CD4-positive, alpha-beta memory T cell (primary cell): ENCODE measurements at regions not wholly inside any gene's neighbourhood (a gene's known extent, or its start where the extent isn't known, plus 50 kb on each side); places are given as distances from the start of the nearest gene placed in this dataset.

ENCODE experiments used
- CTCF ChIA-PET: fragments of 350-600 bp; sonication (Branson Sonifier 250); formaldehyde crosslinking; loops from one replicate; lab custom pipeline; 2021; ENCODE audit warnings: inconsistent platforms; ENCODE audit not compliant: partially characterized antibody; lab: Charles Lee
- POLR2A ChIA-PET: fragments of 350-600 bp; sonication (Branson Sonifier 250); formaldehyde crosslinking; loops from one replicate; lab custom pipeline; 2021; ENCODE audit not compliant: partially characterized antibody; lab: Charles Lee
- DNase-seq, 5 donors: peaks; one replicate each; pipeline versions ENCODE4 v3.0.0 to v3.0.0-alpha.2; 2020 to 2022; ENCODE audit warnings: mixed read lengths in 1 of 5
- H3K27ac ChIP-seq: one replicate; pipeline ENCODE4 v1.7.0; 2013; ENCODE audit warnings: low read depth, low read length
- H3K27me3 ChIP-seq: 2 replicates; pipeline ENCODE4 v1.7.0; 2013; ENCODE audit warnings: mild to moderate bottlenecking, low read length, moderate library complexity; ENCODE audit not compliant: insufficient read depth
- H3K36me3 ChIP-seq: 2 replicates; pipeline ENCODE4 v1.7.0; 2013; ENCODE audit warnings: mild to moderate bottlenecking, low read length, moderate library complexity; ENCODE audit not compliant: insufficient read depth
- H3K4me1 ChIP-seq: 2 replicates; pipeline ENCODE4 v1.7.0; 2013; ENCODE audit warnings: mild to moderate bottlenecking, low read length, moderate library complexity; ENCODE audit not compliant: insufficient read depth
- H3K4me3 ChIP-seq, 2 donors: one replicate each; pipeline ENCODE4 v1.7.0; 2013; ENCODE audit warnings: low read length in 2 of 2, mild to moderate bottlenecking in 1 of 2
- H3K9me3 ChIP-seq, 2 donors: one replicate each; pipeline ENCODE4 v1.7.0; 2013; ENCODE audit warnings: low read length in 2 of 2, control low read depth in 1 of 2; ENCODE audit not compliant: control insufficient read depth in 1 of 2
- H3K27ac Mint-ChIP-seq, 7 donors: one replicate each; pipeline ENCODE4 v1.8.0; 2020 to 2021; ENCODE audit warnings: mixed read lengths in 7 of 7, mild to moderate bottlenecking in 6 of 7, inconsistent platforms in 3 of 7, moderate library complexity in 3 of 7
- H3K27me3 Mint-ChIP-seq, 2 donors: one replicate each; pipeline ENCODE4 v1.8.0; 2020 to 2021; ENCODE audit warnings: mixed read lengths in 2 of 2
- H3K36me3 Mint-ChIP-seq, 2 donors: one replicate each; pipeline ENCODE4 v1.8.0; 2020 to 2021; ENCODE audit warnings: mixed read lengths in 2 of 2, inconsistent platforms in 1 of 2, mild to moderate bottlenecking in 1 of 2
- H3K4me1 Mint-ChIP-seq, 4 donors: one replicate each; pipeline ENCODE4 v1.8.0; 2020 to 2021; ENCODE audit warnings: mixed read lengths in 4 of 4, mild to moderate bottlenecking in 1 of 4
- H3K4me3 Mint-ChIP-seq, 8 donors: one replicate each; pipeline ENCODE4 v1.8.0; 2020 to 2021; ENCODE audit warnings: mixed read lengths in 8 of 8, mild to moderate bottlenecking in 7 of 8, moderate library complexity in 6 of 8, inconsistent platforms in 3 of 8
- H3K9me3 Mint-ChIP-seq, 8 donors: one replicate each; pipeline ENCODE4 v1.8.0; 2020 to 2021; ENCODE audit warnings: mixed read lengths in 8 of 8, mild to moderate bottlenecking in 5 of 8, inconsistent platforms in 3 of 8, moderate library complexity in 1 of 8
- intact Hi-C: fragments of 100-400 bp; cut with micrococcal nuclease; formaldehyde crosslinking; loops from one replicate; pipeline ENCODE4 v1.15.1; 2023

DNA sequence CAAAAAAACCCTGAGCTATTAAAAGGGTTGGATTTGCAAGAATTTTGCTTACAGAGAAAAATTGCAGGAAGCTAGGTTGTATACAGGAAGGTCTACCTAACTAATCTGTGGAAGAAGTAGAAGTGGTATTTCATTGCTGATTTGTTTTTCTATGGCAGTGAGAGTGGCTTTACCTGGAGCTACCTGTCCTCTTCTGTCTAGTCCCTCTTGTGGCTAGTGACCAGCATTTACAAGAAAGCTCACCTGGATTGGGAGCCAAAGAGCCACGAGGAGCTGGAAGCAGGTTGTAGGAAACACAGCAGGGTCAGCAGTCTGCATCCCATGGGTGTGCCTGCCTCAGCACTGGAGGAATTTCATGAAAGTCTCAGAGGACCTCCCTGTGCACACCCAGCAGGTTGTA lies 120.3 kb upstream of the RALGAPA2 start:
- H3K27me3 ChIP-seq = no peaks in the 10 kb centered on the region
- ChIA-PET POLR2A (no interaction called here), CTCF (interaction anchor here (1.0 to 1.2 kb wide), 2 partner anchors 14 to 27 kb away, joined by 3 to 5 read pairs; no protein-coding TSS in a partner anchor)
- H3K4me1 Mint-ChIP-seq = peaks cover 0 to 5% (median 3%) of the 10 kb centered on the region in 4 donors
- H3K4me3 Mint-ChIP-seq = no peak overlapping the region
- no peaks in the 10 kb centered on the region for H3K36me3 Mint-ChIP-seq
- no peak overlapping the region for H3K4me3 ChIP-seq
- intact Hi-C loops = no loop called here
- no peaks in the 10 kb centered on the region for H3K4me1 ChIP-seq
- H3K27me3 Mint-ChIP-seq = peaks cover 4 to 15% of the 10 kb centered on the region in 2 donors
- H3K27ac ChIP-seq = no peak overlapping the region
- H3K9me3 Mint-ChIP-seq = peaks cover 0 to 15% (median 1%) of the 10 kb centered on the region in 8 donors
- no peak for DNase-seq
- no peak overlapping the region for H3K27ac Mint-ChIP-seq
- no peaks in the 10 kb centered on the region for H3K9me3 ChIP-seq
- no peaks in the 10 kb centered on the region for H3K36me3 ChIP-seq

DNA sequence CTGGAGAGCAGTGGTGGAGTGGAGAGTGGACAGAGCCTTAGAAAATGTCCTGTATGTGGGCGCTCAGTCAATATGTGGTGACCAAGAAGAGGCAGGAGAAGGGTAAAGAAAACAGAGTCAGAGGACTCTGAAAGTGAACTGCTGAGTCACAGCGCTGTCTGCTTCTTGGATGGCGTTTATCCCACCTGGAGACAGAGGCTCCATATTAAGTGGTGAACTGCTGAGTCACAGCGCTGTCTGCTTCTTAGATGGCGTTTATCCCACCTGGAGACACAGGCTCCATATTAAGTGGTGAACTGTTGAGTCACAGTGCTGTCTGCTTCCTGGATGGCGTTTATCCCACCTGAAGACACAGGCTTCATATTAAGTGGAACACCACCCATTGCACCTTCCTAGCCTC lies 119.3 kb upstream of the RALGAPA2 start:
- DNase-seq = no peak
- Mint-ChIP-seq H3K36me3 (no peaks in the 10 kb centered on the region), H3K4me1 (no peaks in the 10 kb centered on the region), H3K9me3 (peaks cover 0 to 15% (median 2%) of the 10 kb centered on the region in 8 donors), H3K27ac (no peak overlapping the region), H3K4me3 (peak overlapping the region in 1 of 8 donors; percentile 20), H3K27me3 (peaks cover 6 to 15% of the 10 kb centered on the region in 2 donors)
- no peaks in the 10 kb centered on the region for H3K4me1 ChIP-seq
- H3K27ac ChIP-seq = no peak overlapping the region
- CTCF ChIA-PET = no interaction called here
- no peaks in the 10 kb centered on the region for H3K9me3 ChIP-seq
- no peaks in the 10 kb centered on the region for H3K36me3 ChIP-seq
- intact Hi-C loops = no loop called here
- H3K27me3 ChIP-seq = no peaks in the 10 kb centered on the region
- H3K4me3 ChIP-seq = no peak overlapping the region
- POLR2A ChIA-PET = no interaction called here

DNA sequence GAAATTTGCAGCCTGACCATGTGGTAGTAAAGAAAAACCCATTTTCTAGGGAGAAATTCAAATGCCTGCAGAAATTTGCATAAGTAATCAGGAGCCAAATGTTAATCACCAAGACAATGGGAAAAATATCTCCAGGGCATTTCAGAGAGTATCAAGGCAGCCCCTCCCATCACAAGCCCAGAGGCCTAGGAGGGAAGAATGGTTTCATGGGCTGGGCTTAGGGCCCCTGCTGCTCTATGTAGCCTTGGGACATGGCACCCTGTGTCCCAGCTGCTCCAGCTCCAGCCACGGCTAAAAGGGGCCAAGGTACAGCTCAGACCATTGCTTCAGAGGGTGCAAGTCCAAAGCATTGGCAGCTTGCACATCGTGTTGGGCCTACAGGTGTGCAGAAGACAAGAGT lies 117.2 kb upstream of the RALGAPA2 start:
- no peaks in the 10 kb centered on the region for H3K36me3 ChIP-seq
- H3K27me3 ChIP-seq = peaks cover 4% of the 10 kb centered on the region
- ChIA-PET POLR2A (no interaction called here), CTCF (no interaction called here)
- H3K4me3 ChIP-seq = no peak overlapping the region
- H3K9me3 ChIP-seq = no peaks in the 10 kb centered on the region
- intact Hi-C loops = no loop called here
- no peak for DNase-seq
- Mint-ChIP-seq H3K36me3 (no peaks in the 10 kb centered on the region), H3K4me1 (peaks cover 0 to 3% (median 1%) of the 10 kb centered on the region in 4 donors), H3K9me3 (peaks cover 0 to 15% (median 2%) of the 10 kb centered on the region in 8 donors), H3K27me3 (peaks cover 16 to 24% of the 10 kb centered on the region in 2 donors), H3K4me3 (no peak overlapping the region), H3K27ac (no peak overlapping the region)
- peaks cover 5% of the 10 kb centered on the region for H3K4me1 ChIP-seq
- H3K27ac ChIP-seq = no peak overlapping the region

DNA sequence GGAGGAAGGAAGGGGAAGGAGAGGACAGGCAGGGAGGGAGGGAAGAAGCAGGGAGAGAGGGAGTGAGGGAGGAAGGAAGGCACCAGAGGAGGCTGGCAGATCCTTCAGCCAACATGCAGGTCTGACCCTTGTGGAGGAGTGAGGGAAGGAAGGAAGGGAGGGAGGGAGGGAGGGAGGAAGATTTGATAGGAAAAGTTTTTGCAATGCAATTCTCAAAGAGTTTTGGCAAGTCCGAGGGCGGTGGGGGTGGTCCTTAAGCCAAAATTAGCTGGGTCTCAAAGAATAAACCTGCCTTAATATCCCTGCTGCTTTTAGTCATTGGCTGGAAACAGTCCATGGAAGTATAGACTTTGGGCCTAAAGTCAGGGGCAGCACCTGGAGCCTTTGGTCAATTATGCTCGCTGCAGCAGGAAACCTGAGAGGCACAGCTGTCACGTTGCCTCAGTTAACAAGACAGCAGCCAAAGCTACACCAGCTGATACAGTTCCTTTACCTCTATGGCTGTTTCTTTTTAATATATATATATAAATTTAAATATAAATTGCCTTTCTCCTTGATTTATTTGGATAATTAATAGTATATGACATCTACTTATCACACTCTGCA lies 115.7 kb upstream of the RALGAPA2 start:
- POLR2A ChIA-PET = no interaction called here
- CTCF ChIA-PET = no interaction called here

DNA sequence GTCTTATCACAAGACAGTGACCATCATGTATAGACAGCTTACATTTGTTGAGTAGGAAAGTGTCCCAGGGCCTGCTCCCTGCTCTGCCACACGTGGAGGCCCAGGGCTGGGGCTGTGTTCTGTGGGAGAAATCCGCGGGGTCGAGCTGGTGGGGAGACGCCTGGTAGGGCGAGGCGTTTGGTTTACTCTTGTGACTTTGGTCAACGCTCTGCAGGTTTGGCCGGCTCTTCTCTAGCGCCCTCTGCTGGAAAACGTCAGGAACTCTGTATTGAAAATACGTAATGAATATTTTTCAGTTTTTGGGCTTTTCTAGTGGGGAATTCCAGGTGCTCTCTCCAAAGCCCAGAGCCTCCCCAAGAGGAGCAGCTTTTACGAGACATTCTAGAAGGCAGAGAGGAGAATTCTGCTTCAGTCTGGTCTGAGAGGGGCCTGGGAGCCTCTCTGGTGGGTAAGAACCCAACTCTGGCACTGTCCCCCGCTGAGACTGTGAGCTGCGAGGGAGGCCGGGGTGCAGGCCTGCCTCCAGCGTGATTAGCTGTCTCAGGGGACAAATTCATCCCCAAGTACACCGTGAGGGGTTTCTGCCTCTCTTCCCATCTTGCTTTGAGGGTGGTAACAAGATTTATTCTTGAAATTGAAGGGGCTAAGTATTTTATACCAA lies 112.6 kb upstream of the RALGAPA2 start:
- no peaks in the 10 kb centered on the region for H3K36me3 Mint-ChIP-seq
- no peak overlapping the region for H3K27ac Mint-ChIP-seq
- H3K27me3 Mint-ChIP-seq = peaks cover 19 to 21% of the 10 kb centered on the region in 2 donors
- H3K9me3 Mint-ChIP-seq = peaks cover 0 to 7% (median under 1%) of the 10 kb centered on the region in 8 donors
- H3K36me3 ChIP-seq = no peaks in the 10 kb centered on the region
- DNase-seq = peak in 4 of 5 donors; percentile 25 to 40 (median 34)
- no peak overlapping the region for H3K4me3 Mint-ChIP-seq
- H3K27me3 ChIP-seq = peaks cover 4% of the 10 kb centered on the region
- H3K9me3 ChIP-seq = no peaks in the 10 kb centered on the region
- H3K4me3 ChIP-seq = no peak overlapping the region
- ChIA-PET CTCF (interaction anchor here (0.7 to 2.2 kb wide), 12 partner anchors 9 to 741 kb away, joined by 3 to 10 read pairs (median 4); no protein-coding TSS in a partner anchor), POLR2A (no interaction called here)
- peaks cover 0 to 5% (median 1%) of the 10 kb centered on the region in 4 donors for H3K4me1 Mint-ChIP-seq
- intact Hi-C loops = loop anchor here (1.0 kb wide), 1 partner anchor 160 kb away; no protein-coding TSS in a partner anchor
- no peak overlapping the region for H3K27ac ChIP-seq
- peaks cover 5% of the 10 kb centered on the region for H3K4me1 ChIP-seq

More for the DNA sequence above, 115.7 kb upstream of the RALGAPA2 start:
- no peak overlapping the region for H3K27ac Mint-ChIP-seq
- Histone ChIP-seq H3K4me3 (no peak overlapping the region), H3K4me1 (peaks cover 5% of the 10 kb centered on the region), H3K27ac (no peak overlapping the region), H3K9me3 (no peaks in the 10 kb centered on the region), H3K36me3 (no peaks in the 10 kb centered on the region), H3K27me3 (peaks cover 4% of the 10 kb centered on the region)
- intact Hi-C loops = no loop called here
- H3K36me3 Mint-ChIP-seq = no peaks in the 10 kb centered on the region
- H3K4me1 Mint-ChIP-seq = peaks cover 0 to 5% (median 1%) of the 10 kb centered on the region in 4 donors
- H3K9me3 Mint-ChIP-seq = peaks cover 0 to 15% (median 2%) of the 10 kb centered on the region in 8 donors
- H3K4me3 Mint-ChIP-seq = no peak overlapping the region
- no peak for DNase-seq
- peaks cover 17 to 21% of the 10 kb centered on the region in 2 donors for H3K27me3 Mint-ChIP-seq

DNA sequence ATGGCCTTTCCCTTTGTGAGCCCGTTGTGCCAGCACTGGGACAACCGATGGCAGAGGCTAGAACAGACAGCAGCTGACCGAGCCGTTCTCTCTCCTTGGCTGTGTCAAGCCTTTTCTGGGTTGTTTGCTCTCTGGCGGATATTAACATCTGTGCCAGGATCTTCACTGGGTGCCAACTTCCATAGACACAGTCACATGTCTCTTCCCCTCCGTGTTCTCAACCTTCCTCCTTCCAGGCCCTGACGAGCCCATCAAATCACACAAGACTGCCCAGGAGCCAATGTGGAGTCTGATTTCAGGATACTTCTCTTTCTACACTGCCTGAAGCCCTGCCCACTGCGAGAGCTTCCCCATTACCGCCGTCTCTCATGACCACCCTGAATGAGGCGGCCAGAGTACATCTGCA lies 111.0 kb upstream of the RALGAPA2 start:
- Histone ChIP-seq H3K4me1 (peaks cover 5% of the 10 kb centered on the region), H3K27me3 (peaks cover 4% of the 10 kb centered on the region), H3K4me3 (no peak overlapping the region), H3K27ac (no peak overlapping the region), H3K36me3 (no peaks in the 10 kb centered on the region), H3K9me3 (no peaks in the 10 kb centered on the region)
- H3K27ac Mint-ChIP-seq = peak overlapping the region in 1 of 7 donors; percentile 11
- DNase-seq = no peak
- no peak overlapping the region for H3K4me3 Mint-ChIP-seq
- intact Hi-C loops = no loop called here
- ChIA-PET POLR2A (no interaction called here), CTCF (interaction anchor here (0.7 to 2.6 kb wide), 9 partner anchors 13 to 230 kb away, joined by 3 to 6 read pairs (median 3); no protein-coding TSS in a partner anchor)
- H3K36me3 Mint-ChIP-seq = no peaks in the 10 kb centered on the region
- H3K27me3 Mint-ChIP-seq = peaks cover 19 to 21% of the 10 kb centered on the region in 2 donors
- peaks cover 0 to 2% (median 0%) of the 10 kb centered on the region in 8 donors for H3K9me3 Mint-ChIP-seq
- H3K4me1 Mint-ChIP-seq = peaks cover 0 to 5% (median 1%) of the 10 kb centered on the region in 4 donors

DNA sequence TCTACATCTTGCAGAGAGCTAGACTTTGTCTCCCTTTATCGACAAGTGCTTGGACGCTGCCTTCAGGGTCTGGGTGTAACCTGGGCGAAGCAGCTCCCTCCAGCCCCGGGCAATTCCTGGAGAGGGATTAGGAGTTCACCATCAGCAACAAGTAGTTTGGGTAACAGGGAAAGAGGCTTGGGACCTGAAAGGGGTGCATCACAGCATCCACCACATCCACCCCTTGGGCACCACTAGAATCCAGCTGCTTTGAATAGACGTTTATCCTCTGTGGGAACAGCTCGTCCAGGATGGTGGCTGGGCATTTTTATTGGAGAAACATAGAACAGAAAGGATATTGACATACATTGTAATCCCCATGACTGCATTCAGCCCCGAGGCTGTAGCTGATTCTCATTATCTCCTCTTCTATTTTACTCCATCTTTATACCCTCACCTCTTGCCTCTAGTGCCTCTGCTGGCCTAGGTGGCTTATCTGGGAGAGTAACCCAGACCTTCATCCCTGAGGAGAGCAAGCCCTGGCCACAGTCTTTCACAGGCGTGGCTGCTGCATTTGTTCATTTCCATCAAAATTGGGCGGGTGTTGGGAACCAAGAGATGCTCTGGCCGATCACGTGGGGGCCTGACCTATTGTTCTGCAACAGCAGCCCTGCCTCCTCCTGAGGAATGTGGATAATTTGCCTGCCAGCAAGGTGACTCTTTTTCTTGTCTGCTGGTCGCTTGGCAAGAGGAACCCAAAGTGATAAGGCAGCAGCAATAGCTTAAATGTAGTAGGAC lies 109.2 kb upstream of the RALGAPA2 start:
- Histone ChIP-seq H3K36me3 (no peaks in the 10 kb centered on the region), H3K4me3 (no peak overlapping the region), H3K27me3 (peaks cover 4% of the 10 kb centered on the region), H3K9me3 (no peaks in the 10 kb centered on the region), H3K4me1 (peaks cover 5% of the 10 kb centered on the region), H3K27ac (no peak overlapping the region)
- CTCF ChIA-PET = interaction anchor here (1.4 to 2.6 kb wide), 2 partner anchors 13 to 37 kb away, joined by 3 to 6 read pairs; no protein-coding TSS in a partner anchor
- H3K27ac Mint-ChIP-seq = no peak overlapping the region
- no peak for DNase-seq
- POLR2A ChIA-PET = no interaction called here
- H3K9me3 Mint-ChIP-seq = no peaks in the 10 kb centered on the region
- H3K4me3 Mint-ChIP-seq = no peak overlapping the region
- intact Hi-C loops = no loop called here
- H3K27me3 Mint-ChIP-seq = peaks cover 18 to 22% of the 10 kb centered on the region in 2 donors
- peaks cover 0 to 5% (median 1%) of the 10 kb centered on the region in 4 donors for H3K4me1 Mint-ChIP-seq
- H3K36me3 Mint-ChIP-seq = no peaks in the 10 kb centered on the region
